ENCODE measurements at regions not wholly inside any gene's neighbourhood (a gene's known extent, or its start where the extent isn't known, plus 50 kb on each side); places are given as distances from the start of the nearest gene placed in this dataset.

DNA sequence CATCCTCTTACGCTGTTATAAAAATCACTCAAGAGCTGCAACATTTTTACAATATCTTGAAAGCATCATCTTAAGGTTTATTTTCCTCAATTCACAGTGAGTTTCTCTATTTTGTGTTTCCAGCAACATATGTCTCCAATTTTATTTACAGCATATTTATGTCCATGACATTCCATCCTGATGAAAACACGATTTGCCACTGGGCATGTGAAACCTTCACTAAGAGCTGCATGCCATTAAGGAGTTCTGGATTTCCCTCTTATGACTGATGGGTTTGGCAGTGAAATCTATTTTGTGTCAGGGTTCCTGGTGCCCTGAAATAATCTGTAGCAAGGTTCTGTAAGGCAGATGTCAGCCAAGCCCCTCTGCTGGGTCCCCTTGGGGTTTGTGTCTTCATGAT, 527.6 kb upstream of the KLF12 start:
- Histone ChIP-seq H3K9me3 (no peaks in the 10 kb centered on the region), H3K4me1 (ENCODE audit: control insufficient read depth in 1 of 2, insufficient read depth in 1 of 2, low read depth in 1 of 2, low read length in 1 of 2) (no peaks in the 10 kb centered on the region)
- TF ChIP-seq, protein P1, sequence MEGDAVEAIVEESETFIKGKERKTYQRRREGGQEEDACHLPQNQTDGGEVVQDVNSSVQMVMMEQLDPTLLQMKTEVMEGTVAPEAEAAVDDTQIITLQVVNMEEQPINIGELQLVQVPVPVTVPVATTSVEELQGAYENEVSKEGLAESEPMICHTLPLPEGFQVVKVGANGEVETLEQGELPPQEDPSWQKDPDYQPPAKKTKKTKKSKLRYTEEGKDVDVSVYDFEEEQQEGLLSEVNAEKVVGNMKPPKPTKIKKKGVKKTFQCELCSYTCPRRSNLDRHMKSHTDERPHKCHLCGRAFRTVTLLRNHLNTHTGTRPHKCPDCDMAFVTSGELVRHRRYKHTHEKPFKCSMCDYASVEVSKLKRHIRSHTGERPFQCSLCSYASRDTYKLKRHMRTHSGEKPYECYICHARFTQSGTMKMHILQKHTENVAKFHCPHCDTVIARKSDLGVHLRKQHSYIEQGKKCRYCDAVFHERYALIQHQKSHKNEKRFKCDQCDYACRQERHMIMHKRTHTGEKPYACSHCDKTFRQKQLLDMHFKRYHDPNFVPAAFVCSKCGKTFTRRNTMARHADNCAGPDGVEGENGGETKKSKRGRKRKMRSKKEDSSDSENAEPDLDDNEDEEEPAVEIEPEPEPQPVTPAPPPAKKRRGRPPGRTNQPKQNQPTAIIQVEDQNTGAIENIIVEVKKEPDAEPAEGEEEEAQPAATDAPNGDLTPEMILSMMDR (IDR thresholded peaks at IDR 0.05) = no peak

DNA sequence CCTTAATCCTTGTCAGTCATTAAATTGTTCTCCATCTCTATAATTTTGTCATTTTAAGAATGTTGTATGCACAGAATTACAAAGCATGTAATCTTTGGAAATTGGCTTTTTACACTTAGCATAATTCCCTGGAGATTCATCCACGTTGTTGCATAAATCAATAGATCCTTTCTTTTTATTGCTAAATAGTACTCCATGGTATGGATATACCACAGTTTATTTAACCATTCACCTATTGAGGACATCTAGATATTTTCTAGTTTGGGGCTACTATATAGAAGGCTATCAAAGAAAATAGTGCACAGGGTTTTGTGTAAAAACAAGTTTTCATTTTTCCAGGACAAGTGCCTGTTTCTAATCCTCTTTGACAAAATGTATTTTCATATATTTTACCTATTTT, 523.6 kb upstream of the KLF12 start:
- H3K4me3 ChIP-seq (ENCODE audit: low read depth in 1 of 2, low read length in 1 of 2) = no peak overlapping the region
- no peaks in the 10 kb centered on the region for H3K9me3 ChIP-seq
- H3K4me1 ChIP-seq (ENCODE audit: control insufficient read depth in 1 of 2, insufficient read depth in 1 of 2, low read depth in 1 of 2, low read length in 1 of 2) = no peaks in the 10 kb centered on the region
- no peaks in the 10 kb centered on the region for H3K27me3 ChIP-seq
- no peak overlapping the region for H3K27ac ChIP-seq
- TF ChIP-seq, protein P1 (IDR thresholded peaks at IDR 0.05) = no peak
- no peaks in the 10 kb centered on the region for H3K36me3 ChIP-seq

More for the DNA sequence above, 527.6 kb upstream of the KLF12 start:
- no peak overlapping the region for H3K4me3 ChIP-seq (ENCODE audit: low read depth in 1 of 2, low read length in 1 of 2)
- no peak overlapping the region for H3K27ac ChIP-seq
- no peaks in the 10 kb centered on the region for H3K27me3 ChIP-seq
- no peaks in the 10 kb centered on the region for H3K36me3 ChIP-seq

GRCh38 chr13:74651121-74651520, 516.9 kb upstream of the KLF12 start:
- TF ChIP-seq, protein P1 (IDR thresholded peaks at IDR 0.05) = no peak
- H3K36me3 ChIP-seq = no peaks in the 10 kb centered on the region
- no peak overlapping the region for H3K27ac ChIP-seq
- no peak overlapping the region for H3K4me3 ChIP-seq (ENCODE audit: low read depth in 1 of 2, low read length in 1 of 2)
- H3K4me1 ChIP-seq (ENCODE audit: control insufficient read depth in 1 of 2, insufficient read depth in 1 of 2, low read depth in 1 of 2, low read length in 1 of 2) = no peaks in the 10 kb centered on the region
- H3K27me3 ChIP-seq = no peaks in the 10 kb centered on the region
- H3K9me3 ChIP-seq = no peaks in the 10 kb centered on the region

- TF ChIP-seq, protein P1 (IDR thresholded peaks at IDR 0.05) = no peak
- Histone ChIP-seq H3K27me3 (no peaks in the 10 kb centered on the region), H3K4me3 (ENCODE audit: low read depth in 1 of 2, low read length in 1 of 2) (no peak overlapping the region), H3K9me3 (no peaks in the 10 kb centered on the region), H3K27ac (no peak overlapping the region), H3K4me1 (ENCODE audit: control insufficient read depth in 1 of 2, insufficient read depth in 1 of 2, low read depth in 1 of 2, low read length in 1 of 2) (no peaks in the 10 kb centered on the region), H3K36me3 (no peaks in the 10 kb centered on the region)
Measured at GRCh38 chr13:74647991-74648390, 513.8 kb upstream of the KLF12 start.

GRCh38 chr13:74647211-74647610, 513.0 kb upstream of the KLF12 start:
- Histone ChIP-seq H3K4me1 (ENCODE audit: control insufficient read depth in 1 of 2, insufficient read depth in 1 of 2, low read depth in 1 of 2, low read length in 1 of 2) (no peaks in the 10 kb centered on the region), H3K4me3 (ENCODE audit: low read depth in 1 of 2, low read length in 1 of 2) (no peak overlapping the region), H3K27ac (no peak overlapping the region), H3K27me3 (no peaks in the 10 kb centered on the region), H3K36me3 (no peaks in the 10 kb centered on the region), H3K9me3 (no peaks in the 10 kb centered on the region)
- TF ChIP-seq, protein P1 (IDR thresholded peaks at IDR 0.05) = no peak

- TF ChIP-seq, protein P1 (IDR thresholded peaks at IDR 0.05) = no peak
- H3K27ac ChIP-seq = no peak overlapping the region
- no peaks in the 10 kb centered on the region for H3K36me3 ChIP-seq
- H3K4me1 ChIP-seq (ENCODE audit: control insufficient read depth in 1 of 2, insufficient read depth in 1 of 2, low read depth in 1 of 2, low read length in 1 of 2) = no peaks in the 10 kb centered on the region
- no peaks in the 10 kb centered on the region for H3K27me3 ChIP-seq
- H3K9me3 ChIP-seq = no peaks in the 10 kb centered on the region
- H3K4me3 ChIP-seq (ENCODE audit: low read depth in 1 of 2, low read length in 1 of 2) = no peak overlapping the region
Measured at GRCh38 chr13:74646091-74646490, 511.9 kb upstream of the KLF12 start.
